Left cardiac atrium (tissue), 4 donors: ENCODE measurements at regions not wholly inside any gene's neighbourhood (a gene's known extent, or its start where the extent isn't known, plus 50 kb on each side); places are given as distances from the start of the nearest gene placed in this dataset.
"Not testable (repeated sequence)": the region's sequence is repeated elsewhere in the genome, so short reads cannot be mapped to it uniquely, and the experiment has no call there.

Source experiments
- ATAC-seq, 2 donors: fragments of 200-7000 bp; cut with Tn5 transposase; one replicate each; pipeline ENCODE4 v1.9.1; 2020; ENCODE audit warnings: mild to moderate bottlenecking in 2 of 2, moderate library complexity in 2 of 2
- DNase-seq: peaks from one replicate; pipeline ENCODE4 v3.0.0-alpha.2; 2020
- intact Hi-C, 2 donors: fragments of 100-400 bp; cut with DNase I; formaldehyde crosslinking; loops; one replicate each; pipeline versions ENCODE4 v1.14.1 to v1.15.1; 2022 to 2023
- donor health status: DM: no; HTN: yes; CAD: no.
- donor health status: DM: no; HTN: yes; CAD: no; lungs with severe emphysema.
- donor health status: DM: yes; HTN: yes; CAD: no.
- donor health status: Dilated cardiomyopathy.

GRCh38 chr16:5791011-5791657 is 693.5 kb upstream of the EEF2KMT start:
- no peak for ATAC-seq
- no peak for DNase-seq
- intact Hi-C loops = no loop called here

DNA sequence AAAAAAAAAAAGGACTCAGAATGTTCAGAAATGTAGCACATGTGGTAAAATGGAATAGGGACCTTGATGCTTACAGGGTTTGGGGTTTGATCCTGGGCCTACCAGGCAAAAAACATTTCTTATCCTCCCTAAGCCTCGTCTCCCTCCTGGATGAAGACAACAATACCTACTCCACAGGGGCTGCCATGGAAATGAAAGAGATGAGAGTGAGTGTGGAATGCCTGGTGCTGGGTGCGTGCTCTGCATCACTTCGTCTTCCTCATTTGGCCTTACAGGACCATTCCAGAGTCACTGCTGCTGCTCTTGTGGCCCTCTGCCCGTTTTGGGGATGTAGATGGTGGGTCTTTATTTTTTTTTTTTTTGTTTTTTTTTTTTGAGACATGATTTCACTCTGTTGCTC is 692.9 kb upstream of the EEF2KMT start:
- intact Hi-C loops = no loop called here
- DNase-seq = no peak
- no peak for ATAC-seq

DNA sequence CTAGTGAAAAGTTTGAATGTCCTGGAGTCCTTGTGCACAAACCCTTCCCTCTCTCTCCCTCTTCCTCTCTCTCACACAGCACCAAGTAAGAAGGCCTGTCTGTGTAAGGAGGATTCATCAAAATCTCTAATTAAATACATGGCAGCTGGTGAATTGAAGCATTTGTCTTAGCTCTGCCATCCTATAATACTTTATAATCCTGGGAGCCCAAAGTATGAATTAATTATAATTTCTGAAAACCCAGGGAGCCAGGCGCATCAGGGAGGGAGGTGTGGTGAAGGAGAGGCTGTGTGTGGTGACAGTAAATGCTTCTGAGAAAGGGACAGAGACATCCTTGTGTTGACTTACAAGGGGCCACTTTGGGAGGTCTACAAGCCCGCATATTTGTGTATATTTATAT is 691.4 kb upstream of the EEF2KMT start:
- intact Hi-C loops = no loop called here
- DNase-seq = no peak
- ATAC-seq = no peak

DNA sequence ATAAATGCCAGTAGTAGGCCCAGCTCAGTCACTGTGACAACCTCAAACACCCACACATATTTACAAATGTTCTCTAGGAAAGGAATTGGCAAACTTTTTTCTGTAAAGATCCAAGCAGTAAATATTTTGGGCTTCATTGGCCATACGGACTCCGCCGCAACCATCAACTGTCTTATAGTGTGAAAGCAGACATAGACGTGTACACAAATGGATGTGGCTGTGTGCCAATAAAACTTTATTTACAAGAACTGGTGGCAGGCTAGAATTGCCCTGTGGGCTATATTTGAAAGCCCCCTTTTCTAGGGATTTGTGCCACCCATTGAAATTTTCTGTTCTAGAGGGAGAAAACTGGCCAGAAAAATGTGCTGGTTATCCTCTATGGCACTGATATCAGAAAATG is 683.8 kb upstream of the EEF2KMT start:
- ATAC-seq = no peak
- intact Hi-C loops = no loop called here
- no peak for DNase-seq

DNA sequence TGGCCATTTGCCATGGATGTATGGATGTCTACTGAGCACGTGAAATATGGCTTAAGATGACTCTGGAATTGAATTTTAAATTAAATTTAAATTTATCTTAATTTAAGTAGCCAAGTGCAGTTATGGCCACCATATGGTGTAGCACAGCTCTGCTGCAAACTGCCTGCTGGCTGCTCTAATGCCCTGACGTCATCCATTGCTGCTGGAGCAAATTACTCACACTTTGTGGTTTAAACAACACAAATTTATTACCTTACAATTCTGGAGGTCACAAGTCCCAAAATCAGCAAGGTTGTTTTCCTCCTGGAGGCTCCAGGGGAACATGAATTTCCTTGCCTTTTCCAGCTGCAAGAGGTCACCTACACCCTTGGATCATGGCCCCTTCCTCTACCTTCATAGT is 679.3 kb upstream of the EEF2KMT start:
- ATAC-seq (no peak), DNase-seq (no peak)
- intact Hi-C loops = no loop called here

GRCh38 chr16:5775916-5776315 is 678.3 kb upstream of the EEF2KMT start:
- no peak for ATAC-seq
- DNase-seq = no peak
- intact Hi-C loops = no loop called here

DNA sequence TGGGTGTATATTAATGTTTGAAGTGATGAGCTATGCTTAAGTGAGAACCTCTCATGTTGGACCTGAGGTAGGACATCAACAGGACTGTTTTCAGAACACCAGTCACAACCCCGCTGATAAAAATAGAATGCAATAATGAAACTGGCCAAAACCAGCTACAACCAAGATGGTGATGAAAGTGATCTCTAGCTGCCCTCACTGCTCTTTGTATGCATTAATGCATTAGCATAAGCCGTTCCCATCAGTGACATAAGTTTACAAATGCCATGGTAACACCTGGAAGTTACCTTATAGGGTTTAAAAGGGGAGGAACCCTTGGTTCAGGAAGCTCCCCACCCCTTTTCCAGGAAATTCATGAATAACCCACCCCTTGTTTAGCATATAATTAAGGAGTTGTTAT is 672.5 kb upstream of the EEF2KMT start:
- DNase-seq = no peak
- intact Hi-C loops = no loop called here
- ATAC-seq = no peak

GRCh38 chr16:5769513-5769912 is 671.9 kb upstream of the EEF2KMT start:
- no peak for DNase-seq
- ATAC-seq = no peak
- intact Hi-C loops = no loop called here

- no peak for ATAC-seq
- intact Hi-C loops = no loop called here
- no peak for DNase-seq
These were observed 670.9 kb upstream of the EEF2KMT start for GRCh38 chr16:5768445-5768844.

GRCh38 chr16:5763176-5763575 is 665.6 kb upstream of the EEF2KMT start:
- ATAC-seq = no peak
- DNase-seq = no peak
- intact Hi-C loops = no loop called here

DNA sequence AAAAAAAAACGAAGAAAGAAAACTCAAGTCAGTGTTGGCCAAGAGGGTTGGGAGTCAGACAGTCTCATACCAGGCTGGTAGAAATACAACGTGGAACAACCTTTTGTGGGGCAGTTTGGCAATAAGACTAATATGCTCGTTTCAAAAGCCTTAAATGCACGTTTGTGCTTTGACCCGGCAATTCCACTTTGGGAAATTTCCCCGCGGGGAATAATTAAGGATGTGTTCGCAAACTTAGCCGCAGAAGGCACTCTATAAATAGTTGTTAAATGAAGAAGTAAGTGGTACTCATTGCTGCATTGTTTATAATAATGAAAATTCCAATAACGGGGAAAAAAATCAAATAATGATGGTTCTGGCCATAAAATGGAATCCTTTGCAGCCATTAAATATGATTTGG is 664.8 kb upstream of the EEF2KMT start:
- DNase-seq (no peak), ATAC-seq (no peak)
- intact Hi-C loops = no loop called here

DNA sequence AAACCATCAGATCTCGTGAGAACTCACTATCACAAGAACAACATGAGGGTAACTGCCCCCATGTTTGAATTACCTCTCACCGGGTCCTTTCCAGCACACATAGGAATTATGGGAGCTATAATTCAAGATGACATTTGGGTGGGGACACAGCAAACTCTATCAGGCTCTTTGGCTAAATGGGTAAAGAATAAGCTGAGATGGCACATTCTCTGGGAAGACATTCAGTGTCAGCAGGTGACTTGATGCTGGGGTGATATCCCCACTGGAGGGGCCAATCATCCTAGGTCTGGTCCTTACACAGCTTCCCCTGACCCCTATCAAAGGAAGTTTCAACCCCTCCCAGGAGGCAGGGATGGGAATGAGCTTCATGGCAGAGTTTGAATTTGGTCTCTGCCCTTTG is 664.0 kb upstream of the EEF2KMT start:
- no peak for DNase-seq
- intact Hi-C loops = no loop called here
- ATAC-seq = no peak

DNA sequence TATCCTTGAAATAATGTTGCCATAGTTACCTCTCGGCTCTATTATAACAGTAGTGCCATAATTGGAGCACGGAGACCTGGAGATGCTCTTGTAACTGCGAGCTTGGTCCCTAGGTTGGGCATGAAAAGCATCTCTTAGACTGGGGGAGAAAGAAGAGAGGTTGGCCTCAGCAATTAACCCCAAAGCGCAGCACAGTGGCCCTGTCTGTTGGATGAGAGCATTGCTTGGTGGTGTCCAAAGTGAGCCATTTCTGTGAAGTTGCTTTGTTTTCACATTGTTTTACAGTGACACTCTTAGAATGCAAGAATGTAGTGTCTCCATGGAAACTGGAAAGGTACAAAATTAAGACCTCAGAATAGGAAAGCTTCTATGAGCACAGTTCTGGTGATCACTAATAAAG is 660.7 kb upstream of the EEF2KMT start:
- no peak for DNase-seq
- intact Hi-C loops = no loop called here
- no peak for ATAC-seq

DNA sequence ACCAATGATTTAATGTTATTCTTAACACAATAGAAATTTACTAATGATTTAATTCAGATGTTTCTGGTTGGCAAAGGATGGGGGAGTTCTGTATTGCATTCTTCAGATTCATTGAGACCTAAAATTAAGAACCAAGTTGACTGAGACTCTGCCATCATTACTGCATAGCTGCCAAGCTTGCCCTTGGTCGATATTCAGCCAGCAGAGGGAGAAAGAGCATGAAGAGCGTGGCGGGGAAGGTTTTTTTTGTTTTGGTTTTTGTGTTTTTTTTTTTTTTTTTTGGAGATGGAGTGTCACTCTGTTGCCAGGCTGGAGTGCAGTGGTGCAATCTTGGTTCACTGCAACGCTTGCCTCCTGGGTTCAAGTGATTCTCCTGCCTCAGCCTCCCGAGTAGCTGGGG is 659.4 kb upstream of the EEF2KMT start:
- intact Hi-C loops = no loop called here
- no peak for DNase-seq
- no peak for ATAC-seq

- ATAC-seq = no peak
- intact Hi-C loops = no loop called here
- DNase-seq = no peak
These were observed 655.8 kb upstream of the EEF2KMT start for GRCh38 chr16:5753381-5753780.

DNA sequence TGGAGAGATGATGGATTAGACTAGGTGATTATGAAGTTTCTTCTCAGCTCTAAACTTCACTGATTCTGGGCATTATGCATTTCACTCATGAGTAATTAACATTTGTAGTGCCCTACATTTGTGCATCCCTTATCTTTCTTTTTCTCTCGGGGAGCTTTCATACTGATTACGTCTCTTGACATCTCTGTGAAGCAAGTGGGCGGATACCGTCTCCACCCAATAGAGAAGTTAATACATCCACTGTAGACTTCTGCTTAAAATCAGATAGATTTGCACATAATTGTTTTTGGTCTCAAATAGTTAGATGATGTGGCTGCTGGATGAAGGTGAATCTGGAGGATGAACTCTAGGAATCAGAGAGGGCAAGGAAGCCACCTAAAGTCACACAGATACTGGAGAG is 653.6 kb upstream of the EEF2KMT start:
- ATAC-seq = no peak
- DNase-seq = no peak
- intact Hi-C loops = no loop called here

DNA sequence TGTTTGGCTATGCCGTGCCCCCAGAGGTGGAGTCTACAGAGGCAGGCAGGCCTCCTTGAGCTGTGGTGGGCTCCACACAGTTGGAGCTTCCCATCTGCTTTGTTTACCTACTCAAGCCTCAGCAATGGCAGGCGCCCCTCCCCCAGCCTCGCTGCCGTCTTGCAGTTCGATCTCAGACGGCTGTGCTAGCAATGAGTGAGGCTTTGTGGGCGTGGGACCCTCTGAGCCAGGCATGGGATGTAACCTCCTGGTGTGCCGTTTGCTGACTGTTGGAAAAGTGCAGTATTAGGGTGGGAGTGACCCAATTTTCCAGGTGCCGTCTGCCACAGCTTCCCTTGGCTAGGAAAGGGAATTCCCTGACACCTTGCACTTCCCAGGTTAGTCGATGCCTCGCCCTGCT is 652.8 kb upstream of the EEF2KMT start:
- DNase-seq, ATAC-seq, intact Hi-C loops: not testable (repeated sequence)

- ATAC-seq (no peak), DNase-seq (no peak)
- intact Hi-C loops = no loop called here
These were observed 641.0 kb upstream of the EEF2KMT start for GRCh38 chr16:5738586-5738985.

DNA sequence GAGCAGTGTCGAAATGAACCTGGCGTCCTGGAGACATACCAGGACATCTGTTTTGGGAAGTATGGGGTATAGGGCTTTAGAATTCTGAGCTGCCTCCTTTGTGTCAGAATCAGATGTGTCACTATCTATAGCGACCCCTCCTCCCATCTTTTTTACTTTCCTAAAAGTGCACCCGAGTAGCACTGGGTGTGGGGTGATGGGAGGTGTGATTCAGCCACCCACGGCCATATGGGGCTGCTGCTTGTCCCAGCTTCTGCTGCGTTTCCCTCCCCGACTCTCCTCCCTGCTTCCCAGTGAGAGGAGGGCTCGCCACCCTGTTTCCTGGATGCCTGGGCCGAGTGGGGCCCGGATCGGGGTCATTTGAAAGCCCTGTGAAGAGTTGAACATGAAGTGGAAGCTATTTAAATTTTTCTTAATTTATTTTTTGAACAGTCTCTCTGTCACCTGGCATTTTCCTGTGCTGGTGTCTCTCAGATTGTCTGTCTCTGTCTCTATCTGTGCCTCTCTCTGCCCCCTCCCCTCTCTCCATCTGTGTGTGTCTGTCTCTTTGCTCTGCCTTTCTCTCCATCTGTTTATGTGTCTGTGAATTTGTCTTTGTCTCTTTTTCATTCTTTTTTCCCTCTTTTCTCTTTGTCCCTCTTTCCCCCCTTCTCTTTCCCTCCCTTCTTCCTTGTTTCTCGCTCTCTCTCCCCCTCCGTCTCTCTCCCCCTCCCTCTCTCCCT is 638.8 kb upstream of the EEF2KMT start:
- ATAC-seq = no peak
- intact Hi-C loops = no loop called here
- no peak for DNase-seq

GRCh38 chr16:5735444-5735843 is 637.8 kb upstream of the EEF2KMT start:
- ATAC-seq = no peak
- intact Hi-C loops = no loop called here

GRCh38 chr16:5730783-5731182 is 633.2 kb upstream of the EEF2KMT start:
- ATAC-seq (no peak), DNase-seq (no peak)
- intact Hi-C loops = no loop called here

More at GRCh38 chr16:5735444-5735843, 637.8 kb upstream of the EEF2KMT start:
- DNase-seq = no peak
